GM13976 (cell line): ENCODE measurements at regions not wholly inside any gene's neighbourhood (a gene's known extent, or its start where the extent isn't known, plus 50 kb on each side); places are given as distances from the start of the nearest gene placed in this dataset.
"Not testable (repeated sequence)": the region's sequence is repeated elsewhere in the genome, so short reads cannot be mapped to it uniquely, and the experiment has no call there.

Experiments used
- DNase-seq: peaks from one replicate; pipeline ENCODE4 v3.0.0; 2012; ENCODE audit warnings: low spot score
- CTCF ChIP-seq: IDR thresholded peaks from 2 replicates; pipeline ENCODE4 v1.5.1; 2012; ENCODE audit warnings: borderline replicate concordance, mild to moderate bottlenecking; ENCODE audit not compliant: insufficient read depth; ENCODE audit errors: extremely low read depth, missing control alignments, control extremely low read depth
- in situ Hi-C: fragments of 300-500 bp; cut with MboI; formaldehyde crosslinking; loops from one replicate; pipeline ENCODE4 v1.12.0; 2022; ENCODE audit warnings: low sequenced_read_pairs, mixed read lengths, inconsistent platforms; ENCODE audit not compliant: unreplicated experiment

GRCh38 chr3:5585085-5585484 lies 397.6 kb downstream of the EDEM1 start:
- DNase-seq: no peak
- in situ Hi-C loops: no loop called here
- TF ChIP-seq CTCF: no peak

DNA sequence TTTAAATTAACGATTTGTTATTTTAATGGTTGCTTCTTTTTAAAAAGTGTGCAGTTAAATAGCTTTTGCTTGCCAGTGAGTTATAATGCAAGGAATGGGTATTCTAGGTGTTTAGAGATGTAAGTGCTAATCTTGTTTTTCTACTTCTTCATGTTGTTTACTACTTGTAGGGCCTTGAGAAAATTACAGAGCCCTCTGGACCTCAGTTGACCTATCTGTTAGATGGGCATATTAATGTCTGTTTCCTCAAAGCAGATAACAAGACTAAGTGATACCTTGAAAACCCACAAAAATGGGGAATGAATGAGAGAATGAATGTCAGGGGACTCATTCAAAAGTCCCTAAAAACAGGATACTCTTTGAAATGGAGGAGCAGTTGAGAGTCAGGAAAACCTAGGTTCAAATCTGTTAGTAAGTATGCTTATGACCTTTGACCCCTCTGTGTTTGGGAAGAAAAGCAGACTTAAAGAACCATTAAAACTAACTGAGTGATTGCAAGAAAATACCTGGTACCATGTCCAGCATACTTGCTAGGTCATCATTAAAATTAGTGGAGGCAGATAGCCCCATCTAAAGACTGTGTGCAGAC lies 419.5 kb downstream of the EDEM1 start:
- in situ Hi-C loops: no loop called here
- TF ChIP-seq CTCF: no peak
- DNase-seq: no peak

- no peak for DNase-seq
- TF ChIP-seq CTCF: no peak
Observed at GRCh38 chr3:5607581-5607980, 420.1 kb downstream of the EDEM1 start.

DNA sequence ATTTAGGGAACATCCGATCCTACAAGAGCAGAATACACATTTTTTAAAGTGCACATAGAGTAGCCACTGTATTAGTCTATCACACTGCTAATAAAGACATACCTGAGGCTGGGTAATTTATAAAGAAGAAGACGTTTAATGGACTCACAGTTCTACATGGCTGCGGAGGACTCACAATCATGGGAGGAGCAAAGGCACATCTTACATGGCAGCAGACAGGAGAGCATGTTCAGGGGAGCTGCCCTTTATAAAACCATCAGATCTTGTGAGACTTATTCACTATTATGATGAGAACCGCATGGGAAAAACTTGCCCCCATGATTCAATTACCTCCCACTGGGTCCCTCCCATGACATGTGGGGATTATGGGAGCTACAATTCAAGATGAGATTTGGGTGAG lies 421.5 kb downstream of the EDEM1 start:
- DNase-seq, in situ Hi-C loops: not testable (repeated sequence)

More at GRCh38 chr3:5607581-5607980, 420.1 kb downstream of the EDEM1 start:
- in situ Hi-C loops: no loop called here

- in situ Hi-C loops: no loop called here
- DNase-seq: no peak
- no peak for TF ChIP-seq CTCF
Observed at GRCh38 chr3:5613599-5613998, 426.1 kb downstream of the EDEM1 start.

DNA sequence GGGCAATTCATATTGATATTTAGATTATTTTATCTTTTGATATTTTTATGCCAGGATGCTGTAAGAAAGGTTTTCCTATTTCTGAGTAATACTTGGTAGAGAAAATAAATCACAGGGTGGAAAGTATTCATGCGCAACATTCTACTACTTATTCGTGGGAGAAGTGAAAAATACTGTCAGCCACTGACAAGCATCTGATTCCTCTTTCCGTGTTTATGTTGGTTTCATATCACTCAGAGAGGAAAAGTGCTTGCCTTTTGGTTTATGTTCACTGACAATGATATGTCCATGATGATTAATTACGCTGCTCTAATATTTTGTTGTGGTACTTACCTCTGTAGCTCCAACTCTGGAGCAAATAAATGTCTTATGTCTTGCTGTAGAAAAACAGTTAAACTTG lies 429.4 kb downstream of the EDEM1 start:
- in situ Hi-C loops: no loop called here
- TF ChIP-seq CTCF: no peak
- no peak for DNase-seq

DNA sequence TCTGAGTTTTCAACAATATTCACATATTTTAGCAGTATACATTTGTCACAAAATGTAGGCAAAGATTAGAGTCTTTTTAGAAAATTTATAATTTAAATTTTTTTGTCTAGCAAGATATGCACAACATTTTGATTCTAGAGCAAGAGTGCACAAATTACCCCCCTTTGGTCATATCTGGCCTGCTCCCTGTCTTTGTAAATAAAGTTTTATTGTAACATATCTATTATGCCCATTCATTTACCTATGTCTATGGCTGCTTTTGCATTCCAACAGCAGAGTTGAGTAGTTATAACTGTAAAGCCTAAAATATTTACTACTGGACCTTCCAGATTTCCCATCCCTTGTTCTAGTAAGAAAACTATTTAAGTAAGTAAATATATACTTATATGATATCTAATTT lies 430.7 kb downstream of the EDEM1 start:
- TF ChIP-seq CTCF: no peak
- no peak for DNase-seq
- in situ Hi-C loops: no loop called here
